ENCODE measurements at regions not wholly inside any gene's neighbourhood (a gene's known extent, or its start where the extent isn't known, plus 50 kb on each side); places are given as distances from the start of the nearest gene placed in this dataset.

- no peaks in the 10 kb centered on the region for H3K9me3 ChIP-seq (ENCODE audit: control insufficient read depth, low read length)
- no peaks in the 10 kb centered on the region for H3K36me3 ChIP-seq (ENCODE audit: control insufficient read depth, insufficient read depth, low read length)
- no peak overlapping the region for H3K9ac ChIP-seq (ENCODE audit: low read length)
- H3K27me3 ChIP-seq (ENCODE audit: control insufficient read depth, insufficient read depth, low read length) = no peaks in the 10 kb centered on the region
- H3K4me1 ChIP-seq (ENCODE audit: control insufficient read depth, insufficient read depth, low read length) = no peaks in the 10 kb centered on the region
- H3K4me3 ChIP-seq (ENCODE audit: low read length) = no peak overlapping the region
These were observed 403.6 kb upstream of the PROK2 start for GRCh38 chr3:72188536-72188935.

DNA sequence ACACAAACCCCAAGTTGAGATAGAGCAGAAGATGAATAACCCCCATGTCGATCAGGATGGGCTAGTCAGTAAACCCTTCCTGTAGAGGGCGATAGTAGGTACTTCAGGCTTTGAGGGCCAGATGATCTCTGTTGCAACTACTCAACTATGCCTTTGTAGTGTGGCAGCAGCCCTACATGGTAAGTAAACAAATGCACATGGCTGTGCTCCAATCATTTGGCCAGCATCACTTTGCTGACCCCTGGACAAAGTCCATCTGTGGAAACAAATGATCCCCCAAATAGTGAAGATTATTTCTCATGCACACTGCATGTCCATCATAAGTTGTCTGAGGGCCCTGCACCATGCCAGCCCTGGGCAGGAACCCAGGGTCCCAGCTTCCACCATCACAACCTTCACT is 402.2 kb upstream of the PROK2 start:
- H3K27me3 ChIP-seq (ENCODE audit: control insufficient read depth, insufficient read depth, low read length) = no peaks in the 10 kb centered on the region

DNA sequence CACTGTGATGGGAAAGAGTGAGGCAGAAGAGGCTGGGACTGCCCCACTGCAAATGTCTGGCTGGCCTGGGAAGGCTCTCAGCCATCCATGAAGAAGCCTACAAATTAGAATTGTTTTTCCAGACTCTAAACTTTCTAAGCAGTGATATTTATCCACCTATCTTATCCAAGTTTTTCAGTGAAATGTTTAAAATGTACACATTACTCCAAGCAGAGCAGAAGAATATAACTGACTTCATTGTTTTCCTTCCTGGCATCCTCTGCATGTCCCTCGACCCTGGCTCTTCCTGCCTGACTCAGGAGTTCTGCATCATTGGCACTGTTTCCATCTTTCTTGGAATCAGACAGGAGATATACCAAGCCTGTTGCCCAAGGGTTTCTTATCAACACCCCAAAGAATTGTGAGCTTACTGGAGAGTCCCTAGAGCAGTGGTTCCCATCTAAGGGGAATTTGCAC is 401.5 kb upstream of the PROK2 start:
- Histone ChIP-seq H3K36me3 (ENCODE audit: control insufficient read depth, insufficient read depth, low read length) (no peaks in the 10 kb centered on the region), H3K4me3 (ENCODE audit: low read length) (no peak overlapping the region), H3K9me3 (ENCODE audit: control insufficient read depth, low read length) (no peaks in the 10 kb centered on the region), H3K27me3 (ENCODE audit: control insufficient read depth, insufficient read depth, low read length) (no peaks in the 10 kb centered on the region), H3K4me1 (ENCODE audit: control insufficient read depth, insufficient read depth, low read length) (no peaks in the 10 kb centered on the region), H3K9ac (ENCODE audit: low read length) (no peak overlapping the region)

More for the DNA sequence above, 402.2 kb upstream of the PROK2 start:
- Histone ChIP-seq H3K9ac (ENCODE audit: low read length) (no peak overlapping the region), H3K4me3 (ENCODE audit: low read length) (no peak overlapping the region), H3K36me3 (ENCODE audit: control insufficient read depth, insufficient read depth, low read length) (no peaks in the 10 kb centered on the region), H3K4me1 (ENCODE audit: control insufficient read depth, insufficient read depth, low read length) (no peaks in the 10 kb centered on the region), H3K9me3 (ENCODE audit: control insufficient read depth, low read length) (no peaks in the 10 kb centered on the region)

DNA sequence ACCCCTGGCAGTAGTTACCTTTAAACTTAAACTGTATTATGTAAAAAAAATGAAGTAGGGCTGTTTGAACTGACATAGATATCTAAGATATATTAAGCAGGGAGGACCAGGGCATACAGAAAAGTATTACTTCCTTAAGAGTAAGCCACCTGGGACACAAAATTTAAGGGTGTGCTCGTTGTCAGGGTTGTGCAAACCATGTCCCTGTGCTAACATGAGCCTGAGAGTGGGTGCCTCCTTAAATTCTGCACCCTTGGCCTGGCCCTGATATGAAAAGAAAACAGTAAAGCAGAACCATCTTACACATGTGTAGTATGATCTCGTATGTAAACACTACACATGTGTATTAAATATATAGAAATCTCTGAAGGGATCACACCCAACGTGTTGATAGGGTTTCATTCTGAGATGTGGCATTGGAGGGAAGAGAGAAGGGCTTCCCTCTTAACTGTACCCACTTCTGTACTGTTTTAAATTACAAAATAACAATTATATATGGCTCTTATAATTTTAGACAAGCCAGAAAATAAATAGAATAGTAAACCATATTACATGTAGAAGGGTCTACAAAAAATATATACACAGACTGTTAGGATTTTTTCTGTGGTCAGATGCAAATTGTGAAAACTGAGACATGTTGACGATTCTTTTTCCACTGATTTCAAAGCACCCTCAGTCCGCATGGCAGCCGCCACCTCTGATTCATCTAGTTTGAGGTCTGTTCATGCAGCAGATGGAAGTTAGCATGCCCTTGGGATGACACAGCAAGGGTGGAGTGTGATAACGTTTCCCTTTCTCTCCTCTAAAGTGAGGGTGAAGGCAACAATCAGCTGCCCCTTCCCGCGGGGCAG is 400.8 kb upstream of the PROK2 start:
- Histone ChIP-seq H3K36me3 (ENCODE audit: control insufficient read depth, insufficient read depth, low read length) (no peaks in the 10 kb centered on the region), H3K4me1 (ENCODE audit: control insufficient read depth, insufficient read depth, low read length) (no peaks in the 10 kb centered on the region), H3K9me3 (ENCODE audit: control insufficient read depth, low read length) (no peaks in the 10 kb centered on the region), H3K4me3 (ENCODE audit: low read length) (no peak overlapping the region), H3K9ac (ENCODE audit: low read length) (no peak overlapping the region), H3K27me3 (ENCODE audit: control insufficient read depth, insufficient read depth, low read length) (no peaks in the 10 kb centered on the region)

GRCh38 chr3:72183489-72183888 is 398.5 kb upstream of the PROK2 start:
- Histone ChIP-seq H3K27me3 (ENCODE audit: control insufficient read depth, insufficient read depth, low read length) (no peaks in the 10 kb centered on the region), H3K9me3 (ENCODE audit: control insufficient read depth, low read length) (no peaks in the 10 kb centered on the region), H3K4me1 (ENCODE audit: control insufficient read depth, insufficient read depth, low read length) (no peaks in the 10 kb centered on the region), H3K9ac (ENCODE audit: low read length) (no peak overlapping the region), H3K36me3 (ENCODE audit: control insufficient read depth, insufficient read depth, low read length) (no peaks in the 10 kb centered on the region), H3K4me3 (ENCODE audit: low read length) (no peak overlapping the region)

DNA sequence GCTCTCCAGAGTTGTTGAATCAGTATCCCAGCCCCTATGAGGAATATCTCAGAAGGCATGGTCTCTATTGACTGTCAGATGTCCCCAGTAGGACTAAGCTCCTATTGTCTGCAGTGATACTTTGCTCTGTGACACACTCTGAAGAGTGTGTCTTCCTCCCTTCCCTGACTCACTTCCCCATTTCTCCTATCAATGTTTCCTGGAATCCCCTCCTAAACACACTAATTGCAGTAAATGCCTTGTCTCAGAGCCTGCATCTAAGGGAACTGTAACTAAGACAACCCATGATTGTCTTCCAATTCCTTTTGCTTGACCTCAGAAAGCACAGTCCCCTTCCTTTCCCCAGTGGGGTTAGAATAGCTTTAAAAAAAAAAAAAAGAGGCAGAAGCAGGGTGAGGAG is 397.3 kb upstream of the PROK2 start:
- Histone ChIP-seq H3K27me3 (ENCODE audit: control insufficient read depth, insufficient read depth, low read length) (no peaks in the 10 kb centered on the region), H3K36me3 (ENCODE audit: control insufficient read depth, insufficient read depth, low read length) (no peaks in the 10 kb centered on the region), H3K9ac (ENCODE audit: low read length) (no peak overlapping the region), H3K9me3 (ENCODE audit: control insufficient read depth, low read length) (no peaks in the 10 kb centered on the region), H3K4me3 (ENCODE audit: low read length) (no peak overlapping the region), H3K4me1 (ENCODE audit: control insufficient read depth, insufficient read depth, low read length) (peaks cover 5% of the 10 kb centered on the region)

DNA sequence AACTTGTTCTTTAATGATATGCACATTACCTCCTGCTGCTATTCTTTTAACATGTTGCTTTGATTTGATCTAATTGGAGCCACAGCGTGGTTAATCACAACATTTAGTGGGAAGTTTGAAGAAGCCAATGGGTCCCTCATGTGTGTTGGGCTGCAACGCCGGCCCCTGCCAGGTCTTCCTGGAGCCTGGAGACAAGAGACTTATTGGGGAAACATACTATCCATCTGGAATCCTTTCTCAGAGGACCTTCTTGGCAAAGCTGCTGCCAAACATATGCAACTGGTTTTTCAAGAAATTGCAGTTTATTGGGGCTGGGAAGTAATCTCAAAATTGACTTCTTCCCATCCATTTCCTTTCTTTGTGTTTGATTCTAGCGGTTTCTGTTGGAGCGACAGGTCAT is 396.3 kb upstream of the PROK2 start:
- no peak overlapping the region for H3K9ac ChIP-seq (ENCODE audit: low read length)
- no peak overlapping the region for H3K4me3 ChIP-seq (ENCODE audit: low read length)
- H3K9me3 ChIP-seq (ENCODE audit: control insufficient read depth, low read length) = no peaks in the 10 kb centered on the region
- peaks cover 11% of the 10 kb centered on the region for H3K4me1 ChIP-seq (ENCODE audit: control insufficient read depth, insufficient read depth, low read length)
- H3K27me3 ChIP-seq (ENCODE audit: control insufficient read depth, insufficient read depth, low read length) = no peaks in the 10 kb centered on the region
- no peaks in the 10 kb centered on the region for H3K36me3 ChIP-seq (ENCODE audit: control insufficient read depth, insufficient read depth, low read length)

DNA sequence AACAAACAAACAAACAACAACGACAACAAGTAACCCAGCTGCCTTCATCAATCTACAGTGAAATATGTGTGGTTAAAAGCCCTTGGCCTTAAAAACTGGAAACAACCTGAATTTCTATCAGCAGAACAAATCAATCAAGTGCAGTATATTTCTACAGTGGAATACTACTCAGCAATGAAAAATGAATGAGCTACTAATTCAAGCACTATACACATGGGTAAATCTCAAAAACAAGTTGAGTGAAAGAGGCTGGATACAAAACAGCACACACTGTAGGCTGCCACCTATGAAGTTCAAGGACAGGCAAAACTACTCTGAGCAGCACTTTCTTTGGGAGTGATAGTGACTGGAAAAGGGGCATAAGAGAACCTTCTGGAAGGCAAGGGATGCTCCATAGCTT is 395.5 kb upstream of the PROK2 start:
- Histone ChIP-seq H3K36me3 (ENCODE audit: control insufficient read depth, insufficient read depth, low read length) (no peaks in the 10 kb centered on the region), H3K4me3 (ENCODE audit: low read length) (no peak overlapping the region), H3K4me1 (ENCODE audit: control insufficient read depth, insufficient read depth, low read length) (peaks cover 11% of the 10 kb centered on the region), H3K9ac (ENCODE audit: low read length) (no peak overlapping the region), H3K9me3 (ENCODE audit: control insufficient read depth, low read length) (no peaks in the 10 kb centered on the region), H3K27me3 (ENCODE audit: control insufficient read depth, insufficient read depth, low read length) (no peaks in the 10 kb centered on the region)

DNA sequence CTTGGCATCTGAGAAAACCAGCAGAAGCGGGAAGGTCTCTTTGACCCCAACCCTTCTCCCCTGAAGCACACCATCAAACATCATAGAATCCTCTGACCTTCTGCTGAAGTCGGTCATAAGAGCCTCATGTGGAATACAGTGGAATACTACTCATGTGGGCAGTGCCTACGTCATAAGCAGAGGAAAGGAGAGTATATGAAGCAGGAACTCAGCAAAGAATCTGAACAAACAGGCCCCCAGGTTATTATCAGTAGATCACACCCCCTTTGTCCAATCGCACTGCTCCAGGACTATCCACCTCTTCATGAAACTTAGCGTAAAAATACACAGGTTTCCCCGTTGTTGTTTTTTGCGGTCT is 394.1 kb upstream of the PROK2 start:
- Histone ChIP-seq H3K4me3 (ENCODE audit: low read length) (no peak overlapping the region), H3K9me3 (ENCODE audit: control insufficient read depth, low read length) (no peaks in the 10 kb centered on the region), H3K27me3 (ENCODE audit: control insufficient read depth, insufficient read depth, low read length) (no peaks in the 10 kb centered on the region), H3K4me1 (ENCODE audit: control insufficient read depth, insufficient read depth, low read length) (peaks cover 11% of the 10 kb centered on the region), H3K9ac (ENCODE audit: low read length) (no peak overlapping the region), H3K36me3 (ENCODE audit: control insufficient read depth, insufficient read depth, low read length) (no peaks in the 10 kb centered on the region)

GRCh38 chr3:72178463-72179106 is 393.6 kb upstream of the PROK2 start:
- Histone ChIP-seq H3K36me3 (ENCODE audit: control insufficient read depth, insufficient read depth, low read length) (no peaks in the 10 kb centered on the region), H3K4me1 (ENCODE audit: control insufficient read depth, insufficient read depth, low read length) (peaks cover 11% of the 10 kb centered on the region), H3K9me3 (ENCODE audit: control insufficient read depth, low read length) (no peaks in the 10 kb centered on the region)

DNA sequence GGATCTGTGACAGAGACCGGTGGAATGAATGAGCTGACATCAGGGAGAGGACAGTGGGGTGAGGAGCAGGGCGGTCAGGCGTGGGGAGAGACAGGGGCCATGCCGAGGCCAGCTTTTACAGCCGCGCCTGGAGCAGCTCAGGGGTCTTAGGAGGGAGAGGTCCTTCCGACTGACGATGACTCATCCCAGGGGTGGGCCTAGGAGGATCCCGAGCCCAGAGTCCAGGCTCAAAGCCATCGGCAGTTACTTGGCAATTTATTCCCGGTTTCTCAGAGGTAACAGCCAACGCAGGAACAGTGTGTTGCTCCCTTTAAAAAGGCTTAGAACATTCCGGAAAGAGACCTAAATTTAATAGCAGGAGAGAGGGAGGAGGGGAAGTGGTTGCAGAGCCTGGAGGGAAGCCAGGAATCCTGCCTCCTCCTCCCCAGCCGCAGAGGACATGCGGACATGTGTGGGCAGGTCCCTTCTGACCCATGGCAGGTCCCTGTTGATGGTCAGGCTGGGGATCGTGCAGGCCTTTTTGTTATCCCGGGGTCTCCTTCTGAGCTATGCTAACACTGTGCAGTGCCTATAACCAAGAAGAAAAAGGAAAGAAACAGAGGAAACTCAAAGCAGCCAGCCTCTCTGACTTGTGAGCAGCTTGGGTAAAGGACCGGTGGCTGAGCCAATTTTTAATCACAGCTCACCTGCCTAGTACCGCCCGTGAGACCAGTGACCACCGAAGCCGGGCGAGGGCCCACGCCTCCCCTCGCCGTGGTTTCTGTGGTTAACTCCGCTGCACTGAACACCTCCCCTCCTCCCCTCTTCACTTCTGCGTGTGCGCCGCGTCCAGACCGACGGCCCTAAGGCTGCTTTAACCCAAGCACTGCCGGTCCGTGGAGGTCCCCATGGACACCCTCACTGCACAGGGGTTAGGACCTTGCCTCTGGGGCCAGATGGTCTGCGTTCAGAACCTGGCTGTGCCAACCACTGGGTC is 392.4 kb upstream of the PROK2 start:
- Histone ChIP-seq H3K9ac (ENCODE audit: low read length) (no peak overlapping the region), H3K27me3 (ENCODE audit: control insufficient read depth, insufficient read depth, low read length) (no peaks in the 10 kb centered on the region), H3K9me3 (ENCODE audit: control insufficient read depth, low read length) (no peaks in the 10 kb centered on the region), H3K4me3 (ENCODE audit: low read length) (no peak overlapping the region), H3K4me1 (ENCODE audit: control insufficient read depth, insufficient read depth, low read length) (peaks cover 11% of the 10 kb centered on the region), H3K36me3 (ENCODE audit: control insufficient read depth, insufficient read depth, low read length) (no peaks in the 10 kb centered on the region)

More at GRCh38 chr3:72178463-72179106, 393.6 kb upstream of the PROK2 start:
- H3K4me3 ChIP-seq (ENCODE audit: low read length) = no peak overlapping the region
- no peak overlapping the region for H3K9ac ChIP-seq (ENCODE audit: low read length)
- H3K27me3 ChIP-seq (ENCODE audit: control insufficient read depth, insufficient read depth, low read length) = no peaks in the 10 kb centered on the region

Measured in mucosa of stomach (tissue), 1 donor.